A549 (cell line): ENCODE measurements at regions not wholly inside any gene's neighbourhood (a gene's known extent, or its start where the extent isn't known, plus 50 kb on each side); places are given as distances from the start of the nearest gene placed in this dataset.

ENCODE experiments used
- EP300 ChIP-seq, 2 experiments: fragments of >200 bp; sonication (Bioruptor Twin); formaldehyde crosslinking; IDR thresholded peaks; 2 replicates in 1 of 2; 3 replicates in 1 of 2; pipeline ENCODE4 v1.6.1; 2016 to 2017
- HDAC2 ChIP-seq: fragments of 200-600 bp; sonication (generic); IDR thresholded peaks from 2 replicates; pipeline ENCODE4 v1.6.1; 2016
- JUNB ChIP-seq: fragments of >200 bp; sonication (Bioruptor Twin); formaldehyde crosslinking; IDR thresholded peaks from 2 replicates; pipeline ENCODE4 v1.6.1; 2016
- MAZ ChIP-seq: fragments of 150-350 bp; IDR thresholded peaks from 2 replicates; pipeline ENCODE4 v1.6.1; 2014; ENCODE audit warnings: antibody characterized with exemption, low read depth, low read length, borderline replicate concordance
- MYC ChIP-seq: IDR thresholded peaks from 2 replicates; pipeline ENCODE4 v1.6.1; 2012; ENCODE audit warnings: mild to moderate bottlenecking, inconsistent platforms, low read length, improper control_type of control experiment, borderline replicate concordance
- PHF8 ChIP-seq: fragments of 200-600 bp; sonication (generic); IDR thresholded peaks from 2 replicates; pipeline ENCODE4 v1.6.1; 2016; ENCODE audit warnings: low read depth, mild to moderate bottlenecking, antibody characterized with exemption, moderate library complexity, borderline replicate concordance
- POLR2AphosphoS2 ChIP-seq: conservative IDR thresholded peaks from 2 replicates; pipeline ENCODE4 v1.6.1; 2012; ENCODE audit warnings: low read length, improper control_type of control experiment, inconsistent platforms
- RAD21 ChIP-seq, 2 experiments: fragments of >200 bp in 1 of 2; sonication (Bioruptor Twin) in 1 of 2; formaldehyde crosslinking in 1 of 2; IDR thresholded peaks in 1 of 2; conservative IDR thresholded peaks in 1 of 2; 2 replicates in 1 of 2; 3 replicates in 1 of 2; pipeline ENCODE4 v1.6.1; 2012 to 2018; ENCODE audit warnings: inconsistent platforms in 1 of 2
- RFX5 ChIP-seq: fragments of 450-650 bp; IDR thresholded peaks from 2 replicates; pipeline ENCODE4 v1.7.1; 2014; ENCODE audit warnings: antibody characterized with exemption, mild to moderate bottlenecking, moderate library complexity
- TF ChIP-seq, protein P1 (sequence below): fragments of 150-350 bp; IDR thresholded peaks from 2 replicates; pipeline ENCODE4 v1.6.1; 2014; ENCODE audit warnings: low read depth, mild to moderate bottlenecking, low read length
- TF ChIP-seq, protein P2 (sequence below): fragments of >200 bp; sonication (Bioruptor Twin); formaldehyde crosslinking; IDR thresholded peaks from 3 replicates; pipeline ENCODE4 v1.5.1; 2016
- TF ChIP-seq, protein P3 (sequence below): fragments of 450-650 bp; IDR thresholded peaks from 2 replicates; pipeline ENCODE4 v1.6.1; 2014; ENCODE audit warnings: antibody characterized with exemption
- TF ChIP-seq, protein P4 (sequence below): IDR thresholded peaks from 2 replicates; pipeline ENCODE4 v1.6.1; 2012
- TF ChIP-seq, protein P5 (sequence below): fragments of 200-600 bp; sonication (generic); IDR thresholded peaks from 2 replicates; pipeline ENCODE4 v1.6.1; 2016; ENCODE audit warnings: antibody characterized with exemption, mild to moderate bottlenecking, moderate library complexity

DNA sequence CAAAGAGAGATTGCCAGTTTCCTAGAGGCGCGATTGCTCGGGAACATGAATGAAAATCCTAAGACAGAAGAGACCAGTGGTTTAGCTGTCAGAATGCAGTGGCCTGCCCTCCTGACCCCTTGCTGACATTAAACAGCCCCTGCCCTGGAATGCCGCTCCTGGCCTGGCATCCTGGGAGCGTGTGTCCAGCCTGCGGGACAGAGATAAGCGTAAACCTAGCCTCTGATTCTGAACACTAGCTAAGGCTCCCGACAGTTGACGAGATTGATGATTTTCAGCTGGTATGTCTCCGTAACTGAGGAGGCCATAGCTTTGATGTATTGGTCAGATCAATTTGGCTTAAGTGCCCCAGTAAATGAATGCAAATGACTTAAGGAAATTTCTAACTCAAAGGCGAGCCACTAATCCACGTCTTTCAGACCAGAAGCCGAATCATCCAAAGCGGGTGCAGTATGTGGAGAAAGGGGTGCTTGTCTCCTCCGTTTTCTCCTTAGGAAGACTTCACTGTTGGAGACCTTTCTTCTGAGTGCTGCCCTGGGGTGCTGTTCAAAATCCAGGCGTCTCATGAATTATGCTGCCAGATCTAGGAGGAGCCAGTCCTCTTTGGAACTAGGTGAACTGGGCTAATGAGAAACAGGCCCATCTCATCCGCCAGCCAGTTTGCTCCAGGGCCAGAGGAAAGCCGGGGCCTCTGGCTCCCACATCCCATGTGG is 142.5 kb upstream of the L3MBTL4 start:
- TF ChIP-seq MAZ (no peak), JUNB (no peak), RAD21 (conservative IDR thresholded peaks at IDR 0.05 in 1 of 2, IDR thresholded peaks at IDR 0.05 in 1 of 2) (no peak), HDAC2 (no peak), POLR2AphosphoS2 (no peak), MYC (no peak), RFX5 (no peak), PHF8 (no peak), EP300 (IDR thresholded peaks at IDR 0.05) (no peak)
- TF ChIP-seq, protein P1, sequence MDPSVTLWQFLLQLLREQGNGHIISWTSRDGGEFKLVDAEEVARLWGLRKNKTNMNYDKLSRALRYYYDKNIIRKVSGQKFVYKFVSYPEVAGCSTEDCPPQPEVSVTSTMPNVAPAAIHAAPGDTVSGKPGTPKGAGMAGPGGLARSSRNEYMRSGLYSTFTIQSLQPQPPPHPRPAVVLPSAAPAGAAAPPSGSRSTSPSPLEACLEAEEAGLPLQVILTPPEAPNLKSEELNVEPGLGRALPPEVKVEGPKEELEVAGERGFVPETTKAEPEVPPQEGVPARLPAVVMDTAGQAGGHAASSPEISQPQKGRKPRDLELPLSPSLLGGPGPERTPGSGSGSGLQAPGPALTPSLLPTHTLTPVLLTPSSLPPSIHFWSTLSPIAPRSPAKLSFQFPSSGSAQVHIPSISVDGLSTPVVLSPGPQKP: no peak
- TF ChIP-seq, protein P2, sequence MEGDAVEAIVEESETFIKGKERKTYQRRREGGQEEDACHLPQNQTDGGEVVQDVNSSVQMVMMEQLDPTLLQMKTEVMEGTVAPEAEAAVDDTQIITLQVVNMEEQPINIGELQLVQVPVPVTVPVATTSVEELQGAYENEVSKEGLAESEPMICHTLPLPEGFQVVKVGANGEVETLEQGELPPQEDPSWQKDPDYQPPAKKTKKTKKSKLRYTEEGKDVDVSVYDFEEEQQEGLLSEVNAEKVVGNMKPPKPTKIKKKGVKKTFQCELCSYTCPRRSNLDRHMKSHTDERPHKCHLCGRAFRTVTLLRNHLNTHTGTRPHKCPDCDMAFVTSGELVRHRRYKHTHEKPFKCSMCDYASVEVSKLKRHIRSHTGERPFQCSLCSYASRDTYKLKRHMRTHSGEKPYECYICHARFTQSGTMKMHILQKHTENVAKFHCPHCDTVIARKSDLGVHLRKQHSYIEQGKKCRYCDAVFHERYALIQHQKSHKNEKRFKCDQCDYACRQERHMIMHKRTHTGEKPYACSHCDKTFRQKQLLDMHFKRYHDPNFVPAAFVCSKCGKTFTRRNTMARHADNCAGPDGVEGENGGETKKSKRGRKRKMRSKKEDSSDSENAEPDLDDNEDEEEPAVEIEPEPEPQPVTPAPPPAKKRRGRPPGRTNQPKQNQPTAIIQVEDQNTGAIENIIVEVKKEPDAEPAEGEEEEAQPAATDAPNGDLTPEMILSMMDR: no peak
- TF ChIP-seq, protein P3, sequence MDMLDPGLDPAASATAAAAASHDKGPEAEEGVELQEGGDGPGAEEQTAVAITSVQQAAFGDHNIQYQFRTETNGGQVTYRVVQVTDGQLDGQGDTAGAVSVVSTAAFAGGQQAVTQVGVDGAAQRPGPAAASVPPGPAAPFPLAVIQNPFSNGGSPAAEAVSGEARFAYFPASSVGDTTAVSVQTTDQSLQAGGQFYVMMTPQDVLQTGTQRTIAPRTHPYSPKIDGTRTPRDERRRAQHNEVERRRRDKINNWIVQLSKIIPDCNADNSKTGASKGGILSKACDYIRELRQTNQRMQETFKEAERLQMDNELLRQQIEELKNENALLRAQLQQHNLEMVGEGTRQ: no peak
- TF ChIP-seq, protein P4, sequence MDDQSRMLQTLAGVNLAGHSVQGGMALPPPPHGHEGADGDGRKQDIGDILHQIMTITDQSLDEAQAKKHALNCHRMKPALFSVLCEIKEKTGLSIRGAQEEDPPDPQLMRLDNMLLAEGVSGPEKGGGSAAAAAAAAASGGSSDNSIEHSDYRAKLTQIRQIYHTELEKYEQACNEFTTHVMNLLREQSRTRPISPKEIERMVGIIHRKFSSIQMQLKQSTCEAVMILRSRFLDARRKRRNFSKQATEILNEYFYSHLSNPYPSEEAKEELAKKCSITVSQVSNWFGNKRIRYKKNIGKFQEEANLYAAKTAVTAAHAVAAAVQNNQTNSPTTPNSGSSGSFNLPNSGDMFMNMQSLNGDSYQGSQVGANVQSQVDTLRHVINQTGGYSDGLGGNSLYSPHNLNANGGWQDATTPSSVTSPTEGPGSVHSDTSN: no peak
- TF ChIP-seq, protein P5, sequence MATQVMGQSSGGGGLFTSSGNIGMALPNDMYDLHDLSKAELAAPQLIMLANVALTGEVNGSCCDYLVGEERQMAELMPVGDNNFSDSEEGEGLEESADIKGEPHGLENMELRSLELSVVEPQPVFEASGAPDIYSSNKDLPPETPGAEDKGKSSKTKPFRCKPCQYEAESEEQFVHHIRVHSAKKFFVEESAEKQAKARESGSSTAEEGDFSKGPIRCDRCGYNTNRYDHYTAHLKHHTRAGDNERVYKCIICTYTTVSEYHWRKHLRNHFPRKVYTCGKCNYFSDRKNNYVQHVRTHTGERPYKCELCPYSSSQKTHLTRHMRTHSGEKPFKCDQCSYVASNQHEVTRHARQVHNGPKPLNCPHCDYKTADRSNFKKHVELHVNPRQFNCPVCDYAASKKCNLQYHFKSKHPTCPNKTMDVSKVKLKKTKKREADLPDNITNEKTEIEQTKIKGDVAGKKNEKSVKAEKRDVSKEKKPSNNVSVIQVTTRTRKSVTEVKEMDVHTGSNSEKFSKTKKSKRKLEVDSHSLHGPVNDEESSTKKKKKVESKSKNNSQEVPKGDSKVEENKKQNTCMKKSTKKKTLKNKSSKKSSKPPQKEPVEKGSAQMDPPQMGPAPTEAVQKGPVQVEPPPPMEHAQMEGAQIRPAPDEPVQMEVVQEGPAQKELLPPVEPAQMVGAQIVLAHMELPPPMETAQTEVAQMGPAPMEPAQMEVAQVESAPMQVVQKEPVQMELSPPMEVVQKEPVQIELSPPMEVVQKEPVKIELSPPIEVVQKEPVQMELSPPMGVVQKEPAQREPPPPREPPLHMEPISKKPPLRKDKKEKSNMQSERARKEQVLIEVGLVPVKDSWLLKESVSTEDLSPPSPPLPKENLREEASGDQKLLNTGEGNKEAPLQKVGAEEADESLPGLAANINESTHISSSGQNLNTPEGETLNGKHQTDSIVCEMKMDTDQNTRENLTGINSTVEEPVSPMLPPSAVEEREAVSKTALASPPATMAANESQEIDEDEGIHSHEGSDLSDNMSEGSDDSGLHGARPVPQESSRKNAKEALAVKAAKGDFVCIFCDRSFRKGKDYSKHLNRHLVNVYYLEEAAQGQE: no peak
